GM21367 (cell line): ENCODE measurements at regions not wholly inside any gene's neighbourhood (a gene's known extent, or its start where the extent isn't known, plus 50 kb on each side); places are given as distances from the start of the nearest gene placed in this dataset.
"Not testable (repeated sequence)": the region's sequence is repeated elsewhere in the genome, so short reads cannot be mapped to it uniquely, and the experiment has no call there.

Experiments used
- ATAC-seq: cut with Tn5 transposase; IDR thresholded peaks from one replicate; pipeline ENCODE4 v1.9.1; 2021; ENCODE audit not compliant: unreplicated experiment

- no peak for ATAC-seq
Observed at GRCh38 chr7:130942211-130942964, 208.4 kb upstream of the KLF14 start.

- no peak for ATAC-seq
Observed at GRCh38 chr7:130943336-130943901, 209.4 kb upstream of the KLF14 start.

DNA sequence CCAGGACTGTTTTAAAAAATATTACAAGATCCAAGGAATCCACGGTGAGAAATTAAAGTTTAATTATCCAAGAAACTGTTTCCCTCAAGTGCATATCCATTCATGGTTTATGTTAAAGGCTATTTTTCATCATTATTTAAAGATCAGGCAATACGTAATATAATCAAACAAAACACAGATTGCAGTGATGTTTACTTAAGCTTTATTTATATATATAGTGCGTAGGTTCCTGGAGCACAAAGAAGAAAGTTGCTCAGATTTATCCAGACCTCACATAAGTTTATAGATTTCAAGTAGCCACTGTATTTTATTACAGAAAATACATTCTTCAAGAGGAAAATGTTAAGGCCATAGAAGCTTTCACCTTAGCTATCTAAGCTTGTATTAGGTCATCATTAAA is 210.0 kb upstream of the KLF14 start:
- no peak for ATAC-seq

DNA sequence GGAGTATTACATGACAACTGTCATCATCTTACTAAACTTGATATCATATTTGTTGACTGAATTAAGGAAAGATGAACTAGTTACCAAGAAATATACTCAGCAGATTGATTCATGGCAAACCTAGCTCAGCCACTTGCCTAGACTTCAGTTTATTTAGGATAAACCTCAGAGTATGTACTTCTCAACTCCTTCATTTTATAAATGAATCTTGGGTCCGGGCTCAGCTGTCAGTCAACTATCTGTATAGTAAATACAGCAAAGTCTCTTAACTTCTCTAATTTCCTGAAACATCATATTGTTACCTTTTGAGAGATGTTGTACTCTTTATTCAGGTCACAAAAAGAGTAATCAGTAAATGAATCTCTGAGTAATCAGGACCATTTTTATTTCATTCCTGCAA is 211.0 kb upstream of the KLF14 start:
- no peak for ATAC-seq

DNA sequence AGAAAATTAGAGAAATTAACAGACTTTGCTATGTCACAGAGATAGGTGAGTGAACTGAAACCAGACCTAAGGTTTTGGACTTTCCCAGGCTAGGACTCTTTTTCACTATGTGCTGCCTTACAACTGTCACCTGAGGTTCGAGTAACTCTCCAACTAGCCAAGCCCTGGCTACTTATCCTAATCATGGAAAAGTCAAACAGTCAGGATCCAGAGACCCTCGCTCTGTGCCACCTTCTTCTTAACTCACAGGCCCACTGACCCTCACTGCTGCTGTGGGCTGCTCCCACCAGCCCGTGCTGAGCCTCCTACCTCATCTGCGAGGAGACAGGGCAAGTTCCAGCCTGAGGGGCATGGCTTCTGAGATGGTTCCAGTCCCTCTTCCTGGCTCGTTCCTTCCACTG is 211.4 kb upstream of the KLF14 start:
- no peak for ATAC-seq

DNA sequence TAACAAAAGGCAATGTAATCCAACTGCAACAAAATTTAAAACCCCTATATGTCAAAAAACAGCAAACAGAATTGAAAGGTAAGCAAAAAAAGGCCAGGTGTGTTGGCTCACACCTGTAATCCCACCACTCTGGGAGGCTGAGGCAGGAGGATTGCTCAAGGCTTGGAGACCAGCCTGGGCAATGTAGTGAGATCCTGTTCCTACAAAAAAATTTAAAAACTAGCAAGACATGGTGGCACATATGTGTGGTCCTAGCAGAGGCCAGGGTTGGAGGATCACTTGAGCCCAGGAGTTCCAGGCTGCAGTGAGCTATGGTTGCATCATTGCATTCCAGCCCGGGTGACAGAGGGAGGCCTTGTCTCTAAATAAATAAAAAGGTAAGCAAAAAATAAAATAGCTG is 212.1 kb upstream of the KLF14 start:
- no peak for ATAC-seq

DNA sequence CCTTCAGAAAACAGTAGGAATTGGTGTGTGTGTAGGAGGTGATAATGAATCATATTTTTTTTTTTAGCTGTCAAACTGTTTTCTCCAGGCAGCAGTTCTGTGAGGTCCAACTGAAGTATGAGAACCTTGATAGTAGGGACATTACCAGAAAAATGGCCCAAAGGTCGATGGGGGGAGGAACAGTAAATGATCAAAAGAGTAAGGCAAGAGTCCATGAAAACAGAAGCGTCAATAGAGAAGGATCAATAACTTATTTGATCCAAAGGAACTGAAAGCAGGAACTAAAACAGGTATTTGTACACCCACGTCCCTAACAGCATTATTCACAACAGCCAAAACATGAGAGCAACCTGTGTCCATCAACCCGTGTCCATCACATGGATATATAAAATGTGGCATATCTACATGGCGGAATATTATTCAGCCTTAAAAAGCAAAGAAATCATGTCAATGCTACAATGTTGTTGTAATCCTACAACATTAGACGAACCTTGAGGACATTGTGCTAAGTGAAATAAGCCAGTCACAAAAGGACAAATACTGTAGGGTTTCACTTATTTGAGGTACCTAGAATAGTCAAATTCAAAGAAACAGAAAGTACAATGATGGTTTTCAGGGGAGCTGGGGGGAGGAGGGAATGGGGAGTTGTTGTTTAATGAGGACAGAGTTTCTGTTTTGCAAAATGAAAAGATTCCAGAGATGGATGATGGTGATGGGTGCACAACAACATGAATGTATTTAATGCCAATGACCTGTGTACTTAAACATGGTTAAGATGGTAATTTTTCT is 214.0 kb upstream of the KLF14 start:
- no peak for ATAC-seq

DNA sequence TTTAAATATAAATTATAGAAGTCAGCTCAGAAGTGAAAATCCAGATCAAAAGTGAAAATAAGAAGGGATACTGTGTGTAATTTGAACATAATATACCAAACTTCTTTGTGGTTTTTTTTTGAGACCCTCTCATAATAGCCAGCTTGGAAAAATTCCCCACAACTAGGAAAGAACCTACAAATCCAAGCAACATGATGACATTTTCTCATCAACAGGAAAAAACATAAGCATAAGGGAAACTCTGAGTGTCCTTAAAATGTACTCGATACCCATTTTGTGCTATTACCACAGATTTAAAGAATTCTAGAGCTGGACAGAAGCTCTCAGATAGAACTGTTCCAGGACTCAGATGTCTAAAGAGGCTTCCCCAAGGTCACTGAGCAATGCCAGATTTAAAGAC is 214.8 kb upstream of the KLF14 start:
- no peak for ATAC-seq

DNA sequence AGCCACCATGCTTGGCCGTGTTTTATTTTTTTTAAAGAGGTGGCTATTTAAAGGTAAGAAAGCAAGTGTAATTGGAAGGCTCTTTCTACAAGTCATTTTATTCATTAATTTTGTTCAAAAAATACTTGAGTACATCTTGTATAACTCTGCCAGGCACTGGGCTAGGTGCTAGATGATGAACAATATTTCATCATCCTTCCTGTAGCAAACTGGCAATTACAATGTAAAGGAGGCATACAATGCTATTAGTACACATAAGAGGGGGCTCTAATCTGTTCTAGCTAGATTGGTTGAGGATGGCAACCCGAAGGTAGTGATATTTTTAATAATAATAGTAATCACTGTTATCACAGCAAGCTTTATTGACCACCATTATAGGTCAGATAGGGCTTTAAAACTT is 215.5 kb upstream of the KLF14 start:
- ATAC-seq: no peak

DNA sequence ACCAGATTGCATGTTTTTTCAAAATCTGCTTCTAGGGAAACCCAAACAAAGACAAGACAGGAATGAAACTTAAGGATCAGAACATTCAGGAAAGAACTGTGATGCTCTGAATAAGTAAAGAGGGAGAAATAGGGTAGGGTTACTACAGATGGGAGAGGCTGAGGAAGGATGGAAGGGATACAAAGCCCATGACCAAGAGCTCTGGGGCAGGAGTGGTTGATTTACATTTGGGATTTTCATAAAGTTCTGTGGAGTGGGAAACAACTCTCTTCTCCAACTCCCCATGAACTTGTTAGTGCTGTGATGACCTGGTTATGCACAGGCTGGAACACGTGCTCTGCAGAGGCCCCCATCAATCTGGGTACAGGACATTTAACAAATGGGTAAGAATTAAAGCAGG is 216.0 kb upstream of the KLF14 start:
- no peak for ATAC-seq

DNA sequence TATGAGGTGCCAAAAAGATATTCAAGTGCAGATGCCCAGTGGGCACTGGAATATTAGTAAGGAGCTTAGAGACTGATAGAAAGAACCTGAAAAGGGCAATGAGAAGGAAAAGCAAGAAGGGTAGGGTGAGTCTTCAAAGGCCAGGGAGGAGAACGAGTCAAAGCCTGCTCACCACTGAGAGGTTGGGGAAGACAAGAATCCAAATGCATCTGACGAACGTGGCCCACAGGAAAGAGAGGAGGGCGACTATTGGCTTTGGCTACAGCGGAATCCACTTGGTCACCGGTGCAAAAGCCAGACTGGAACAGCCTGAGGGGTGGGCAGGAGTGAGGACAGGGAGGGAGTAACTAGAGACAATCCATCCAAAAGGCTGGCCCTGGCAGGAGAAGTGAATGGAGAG is 216.7 kb upstream of the KLF14 start:
- no peak for ATAC-seq

DNA sequence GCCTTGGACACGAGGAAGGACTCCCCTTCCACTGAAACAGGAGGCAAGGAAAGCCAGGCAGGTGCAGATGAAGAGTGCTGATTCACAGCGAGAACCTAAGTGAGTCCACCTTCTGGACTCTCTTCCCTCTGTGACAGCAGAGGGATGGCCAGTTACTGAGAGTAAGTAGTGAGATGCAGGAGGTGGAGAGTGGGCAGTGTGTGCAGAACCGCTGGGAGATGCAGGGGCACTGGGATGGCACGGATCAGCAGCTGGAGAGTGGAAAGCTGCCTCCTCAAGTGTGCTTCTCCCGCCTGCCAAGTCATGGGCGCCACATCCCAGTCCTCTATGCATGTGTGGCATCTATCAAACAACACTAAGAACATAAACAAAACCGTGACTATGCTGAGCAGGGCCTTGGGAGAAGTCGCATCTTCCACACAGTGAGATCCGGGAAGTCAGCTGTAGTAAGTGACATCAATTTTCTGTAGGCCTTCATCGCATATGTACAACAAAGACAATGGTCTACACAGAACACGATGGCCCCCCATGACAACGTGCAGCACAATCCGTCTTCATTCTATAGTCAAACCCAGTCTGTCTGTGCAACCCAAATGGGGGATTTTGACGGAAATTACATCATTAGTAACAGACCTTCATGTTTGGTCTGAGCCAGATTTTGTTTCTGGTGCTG is 217.4 kb upstream of the KLF14 start:
- no peak for ATAC-seq

- ATAC-seq: no peak
Observed at GRCh38 chr7:130951976-130952876, 218.2 kb upstream of the KLF14 start.

- no peak for ATAC-seq
Observed at GRCh38 chr7:130953196-130953595, 219.2 kb upstream of the KLF14 start.

DNA sequence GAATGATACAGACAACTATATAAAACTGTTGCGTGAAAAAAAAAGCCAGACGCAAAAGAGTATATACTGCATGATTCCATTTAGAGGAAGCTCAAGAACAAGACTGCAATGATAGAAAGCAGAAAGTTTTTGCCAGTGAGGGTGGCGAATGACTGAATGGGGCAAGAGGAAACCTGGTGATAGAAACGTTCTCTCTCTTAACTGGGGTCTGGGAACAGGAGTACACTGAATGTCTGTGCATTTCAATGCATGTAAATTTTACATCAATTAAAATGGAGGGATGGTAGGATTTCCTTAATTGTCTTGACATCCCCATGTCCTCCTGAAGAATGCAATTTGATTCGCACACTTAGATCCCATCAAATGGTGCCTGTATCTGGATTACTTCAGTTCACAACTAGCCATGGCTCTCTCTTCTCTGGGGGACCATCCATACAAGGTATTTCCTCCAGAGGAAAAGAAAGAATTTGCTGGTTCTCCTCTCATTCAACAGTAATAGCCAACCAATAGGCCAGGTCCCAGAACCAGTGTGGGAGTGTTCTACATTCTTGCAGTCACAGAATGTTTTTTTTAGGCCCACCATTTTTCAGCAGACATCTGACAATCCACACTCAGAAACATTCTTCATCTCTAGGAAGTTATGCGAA is 221.0 kb upstream of the KLF14 start:
- ATAC-seq: no peak

DNA sequence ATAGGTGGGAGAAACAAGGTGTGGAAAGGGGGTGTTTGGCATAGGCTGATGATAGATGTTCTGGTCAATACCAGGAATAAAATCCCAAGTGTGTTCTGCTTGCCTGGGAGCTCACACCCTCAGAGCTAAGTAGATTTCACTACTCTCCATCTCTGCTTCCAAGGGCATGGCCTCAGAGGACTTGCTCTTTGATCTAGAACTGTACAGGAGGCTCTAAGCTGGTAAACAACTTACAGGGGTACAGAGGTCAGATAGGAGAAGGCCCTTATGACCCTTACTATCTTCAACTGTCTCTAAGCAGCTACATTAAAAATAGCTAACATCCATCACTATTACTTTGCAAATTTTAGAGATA is 221.5 kb upstream of the KLF14 start:
- no peak for ATAC-seq

GRCh38 chr7:130956417-130957136 is 222.6 kb upstream of the KLF14 start:
- ATAC-seq: no peak

DNA sequence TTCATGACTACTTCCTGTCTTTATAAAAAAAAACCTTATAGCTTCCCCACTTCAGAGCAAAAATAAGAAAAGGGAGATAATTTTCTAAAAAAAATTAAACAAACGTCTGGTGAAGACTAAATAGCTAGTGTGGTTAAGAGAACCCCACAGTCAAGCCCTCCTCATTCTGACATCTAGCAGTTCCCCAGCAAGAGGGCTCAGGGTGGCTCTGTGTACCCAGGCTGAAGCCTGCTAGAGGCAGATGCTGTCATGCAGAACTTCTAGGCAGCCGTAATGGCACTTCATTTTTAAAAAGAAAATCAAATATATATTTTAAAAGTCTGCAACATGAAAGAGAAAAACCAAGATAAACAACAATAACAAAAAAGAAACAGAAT is 223.1 kb upstream of the KLF14 start:
- no peak for ATAC-seq

GRCh38 chr7:130957722-130958435 is 223.9 kb upstream of the KLF14 start:
- ATAC-seq: not testable (repeated sequence)
